ENCODE measurements at regions not wholly inside any gene's neighbourhood (a gene's known extent, or its start where the extent isn't known, plus 50 kb on each side); places are given as distances from the start of the nearest gene placed in this dataset.

DNA sequence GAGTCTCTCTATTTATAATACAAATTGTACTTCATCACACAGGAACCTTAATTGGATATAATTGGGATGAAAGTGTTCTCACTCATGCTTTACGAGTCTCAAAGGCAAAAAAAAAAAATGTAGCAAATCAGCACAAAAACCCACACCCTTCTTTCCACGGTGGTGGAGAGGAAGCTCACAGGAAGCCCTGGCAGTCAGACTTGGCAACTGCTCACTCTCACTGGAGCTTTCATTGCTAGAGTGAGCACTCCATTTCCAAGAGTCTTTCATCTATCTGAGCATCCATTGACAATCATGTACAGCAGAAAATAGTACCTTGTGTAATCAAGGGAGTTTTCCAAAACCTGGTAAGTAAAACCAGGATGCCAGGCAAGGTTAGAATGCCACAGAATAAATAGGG is 2159.4 kb upstream of the AGA start:
- H3K27me3 ChIP-seq, result no peaks in the 10 kb centered on the region
- 39 to 44% methylated on average over 2 of the region's 2 CpGs for WGBS, 2 donors
- no peak for TF ChIP-seq POLR2A (IDR thresholded peaks at IDR 0.05)
- TF ChIP-seq, protein P1, sequence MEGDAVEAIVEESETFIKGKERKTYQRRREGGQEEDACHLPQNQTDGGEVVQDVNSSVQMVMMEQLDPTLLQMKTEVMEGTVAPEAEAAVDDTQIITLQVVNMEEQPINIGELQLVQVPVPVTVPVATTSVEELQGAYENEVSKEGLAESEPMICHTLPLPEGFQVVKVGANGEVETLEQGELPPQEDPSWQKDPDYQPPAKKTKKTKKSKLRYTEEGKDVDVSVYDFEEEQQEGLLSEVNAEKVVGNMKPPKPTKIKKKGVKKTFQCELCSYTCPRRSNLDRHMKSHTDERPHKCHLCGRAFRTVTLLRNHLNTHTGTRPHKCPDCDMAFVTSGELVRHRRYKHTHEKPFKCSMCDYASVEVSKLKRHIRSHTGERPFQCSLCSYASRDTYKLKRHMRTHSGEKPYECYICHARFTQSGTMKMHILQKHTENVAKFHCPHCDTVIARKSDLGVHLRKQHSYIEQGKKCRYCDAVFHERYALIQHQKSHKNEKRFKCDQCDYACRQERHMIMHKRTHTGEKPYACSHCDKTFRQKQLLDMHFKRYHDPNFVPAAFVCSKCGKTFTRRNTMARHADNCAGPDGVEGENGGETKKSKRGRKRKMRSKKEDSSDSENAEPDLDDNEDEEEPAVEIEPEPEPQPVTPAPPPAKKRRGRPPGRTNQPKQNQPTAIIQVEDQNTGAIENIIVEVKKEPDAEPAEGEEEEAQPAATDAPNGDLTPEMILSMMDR (IDR thresholded peaks at IDR 0.05), result no peak
- H3K4me1 ChIP-seq, result no peaks in the 10 kb centered on the region
- H3K4me3 ChIP-seq, result no peak overlapping the region
- no peaks in the 10 kb centered on the region for H3K36me3 ChIP-seq (ENCODE audit: low read depth, missing control alignments)
- no peak for DNase-seq
- no peaks in the 10 kb centered on the region for H3K9me3 ChIP-seq
- intact Hi-C loops (cut with DNase I; ENCODE audit: low total_unique reads), result no loop called here
- H3K27ac ChIP-seq, result no peak overlapping the region

DNA sequence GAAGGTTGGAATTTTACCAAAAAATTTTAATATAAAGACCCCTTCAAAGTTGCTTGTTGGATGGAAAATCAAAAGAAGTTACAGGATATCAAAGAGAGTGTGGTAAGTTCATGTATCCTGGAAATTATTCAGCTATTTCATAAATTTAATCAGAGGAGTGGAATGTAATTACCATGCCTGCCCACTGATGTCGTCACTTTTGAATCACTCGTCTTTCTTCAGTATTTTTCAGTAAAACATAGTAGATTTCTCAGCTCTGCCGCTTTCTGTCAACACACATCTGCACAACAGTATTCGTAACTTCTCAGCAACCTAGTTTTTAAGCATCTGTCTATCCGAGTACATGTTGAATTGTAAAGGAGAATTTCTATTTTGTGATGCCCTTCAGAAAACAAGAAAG is 2163.0 kb upstream of the AGA start:
- WGBS, 2 donors, result 85 to 87% methylated on average over 5 of the region's 5 CpGs

DNA sequence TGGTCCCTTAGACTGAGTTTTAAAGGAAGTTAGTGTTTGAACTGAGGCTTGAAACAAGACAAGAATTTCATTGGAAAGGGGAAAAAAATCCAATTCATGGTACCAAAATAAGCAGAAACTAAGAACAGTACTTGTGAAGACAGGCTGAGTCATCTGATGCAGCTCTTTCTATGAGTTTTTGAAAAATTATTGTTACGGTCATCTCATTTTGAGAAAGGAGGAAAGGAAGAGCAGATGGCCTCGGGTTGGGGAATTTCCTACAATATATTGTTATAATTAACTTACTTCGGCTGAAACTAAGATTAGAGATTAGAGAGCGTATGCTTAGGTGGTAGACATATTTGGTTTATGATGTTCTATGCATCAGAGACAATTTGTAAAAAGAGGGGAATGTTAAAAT is 2164.8 kb upstream of the AGA start:
- H3K4me3 ChIP-seq, result no peak overlapping the region
- no peaks in the 10 kb centered on the region for H3K4me1 ChIP-seq
- H3K27ac ChIP-seq, result no peak overlapping the region
- DNase-seq, result no peak
- no peaks in the 10 kb centered on the region for H3K9me3 ChIP-seq
- TF ChIP-seq, protein P1 (IDR thresholded peaks at IDR 0.05), result no peak
- no peak for TF ChIP-seq POLR2A (IDR thresholded peaks at IDR 0.05)
- H3K27me3 ChIP-seq, result no peaks in the 10 kb centered on the region
- intact Hi-C loops (cut with DNase I; ENCODE audit: low total_unique reads), result no loop called here
- no peaks in the 10 kb centered on the region for H3K36me3 ChIP-seq (ENCODE audit: low read depth, missing control alignments)
- WGBS, 2 donors, result 73 to 78% methylated on average over 4 of the region's 4 CpGs

More for the DNA sequence above, 2163.0 kb upstream of the AGA start:
- H3K9me3 ChIP-seq, result no peaks in the 10 kb centered on the region
- DNase-seq, result no peak
- H3K27ac ChIP-seq, result no peak overlapping the region
- no peak for TF ChIP-seq POLR2A (IDR thresholded peaks at IDR 0.05)
- TF ChIP-seq, protein P1 (IDR thresholded peaks at IDR 0.05), result no peak
- no peaks in the 10 kb centered on the region for H3K4me1 ChIP-seq
- no peaks in the 10 kb centered on the region for H3K27me3 ChIP-seq
- no peaks in the 10 kb centered on the region for H3K36me3 ChIP-seq (ENCODE audit: low read depth, missing control alignments)
- H3K4me3 ChIP-seq, result no peak overlapping the region
- intact Hi-C loops (cut with DNase I; ENCODE audit: low total_unique reads), result no loop called here

DNA sequence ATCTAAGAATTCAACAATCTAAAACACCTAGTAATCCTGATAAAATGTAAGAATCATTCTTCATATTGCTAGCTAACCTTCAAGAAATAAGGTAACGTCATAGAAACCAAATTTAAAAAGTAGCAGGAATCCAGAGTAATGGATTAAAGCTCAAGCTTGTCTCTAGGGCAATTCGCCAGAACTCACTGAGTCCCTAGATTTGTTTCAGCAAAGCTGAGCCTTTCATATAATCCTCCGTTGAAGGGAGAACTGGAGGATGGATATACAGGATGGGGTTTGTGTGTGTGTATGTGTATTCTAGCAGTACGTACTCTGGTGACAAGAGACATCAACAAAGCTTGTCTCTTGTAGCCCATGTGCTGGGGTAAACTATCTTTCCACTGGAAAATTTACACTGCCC is 2173.5 kb upstream of the AGA start:
- Histone ChIP-seq H3K4me1 (no peaks in the 10 kb centered on the region), H3K9me3 (no peaks in the 10 kb centered on the region), H3K4me3 (no peak overlapping the region), H3K36me3 (ENCODE audit: low read depth, missing control alignments) (no peaks in the 10 kb centered on the region), H3K27ac (no peak overlapping the region), H3K27me3 (no peaks in the 10 kb centered on the region)
- TF ChIP-seq, protein P1 (IDR thresholded peaks at IDR 0.05), result no peak
- no peak for TF ChIP-seq POLR2A (IDR thresholded peaks at IDR 0.05)
- DNase-seq, result no peak
- intact Hi-C loops (cut with DNase I; ENCODE audit: low total_unique reads), result no loop called here
- WGBS, 2 donors, result 60% methylated on average over 4 of the region's 4 CpGs

DNA sequence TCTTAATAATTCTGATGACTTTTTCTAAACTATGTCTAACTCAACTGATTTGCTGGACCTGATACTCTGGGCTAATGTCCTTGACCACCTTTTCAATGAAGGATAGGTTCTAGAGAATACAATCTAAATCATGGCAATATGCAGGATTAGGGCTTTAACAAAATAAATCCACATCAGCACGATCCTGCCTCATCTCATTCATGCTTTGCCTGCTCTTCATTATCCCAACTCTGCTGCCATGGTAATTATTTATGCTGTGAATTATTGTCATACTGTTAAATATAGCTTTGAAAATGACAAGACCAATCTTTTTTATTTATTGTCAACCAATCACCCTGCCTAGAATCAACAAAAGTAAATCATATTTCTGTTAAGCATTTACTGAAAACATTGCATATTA is 2176.7 kb upstream of the AGA start:
- no peaks in the 10 kb centered on the region for H3K27me3 ChIP-seq
- WGBS, 2 donors, result 20 to 30% methylated on average over 1 of the region's 1 CpG
- H3K36me3 ChIP-seq (ENCODE audit: low read depth, missing control alignments), result no peaks in the 10 kb centered on the region
- DNase-seq, result no peak
- TF ChIP-seq POLR2A (IDR thresholded peaks at IDR 0.05), result no peak
- TF ChIP-seq, protein P1 (IDR thresholded peaks at IDR 0.05), result no peak
- H3K27ac ChIP-seq, result no peak overlapping the region
- H3K9me3 ChIP-seq, result no peaks in the 10 kb centered on the region
- intact Hi-C loops (cut with DNase I; ENCODE audit: low total_unique reads), result no loop called here
- no peaks in the 10 kb centered on the region for H3K4me1 ChIP-seq
- no peak overlapping the region for H3K4me3 ChIP-seq
